SK-N-SH treated with all-trans-retinoic acid at 6 μM for 48 hours (cell line): ENCODE measurements at regions not wholly inside any gene's neighbourhood (a gene's known extent, or its start where the extent isn't known, plus 50 kb on each side); places are given as distances from the start of the nearest gene placed in this dataset.

ENCODE experiments used
- ATAC-seq: fragments of 200-7000 bp; cut with Tn5 transposase; 3 replicates; pipeline ENCODE4 v1.9.1; 2020; ENCODE audit warnings: mild to moderate bottlenecking, moderate library complexity
- ARNTL ChIP-seq: fragments of 450-650 bp; formaldehyde crosslinking; IDR thresholded peaks from 2 replicates; pipeline ENCODE4 v1.5.0; 2020; ENCODE audit warnings: low read depth, mild to moderate bottlenecking, moderate library complexity, borderline replicate concordance
- BACH2 ChIP-seq: fragments of 250-450 bp; sonication (Bioruptor Pico); IDR thresholded peaks from 2 replicates; pipeline ENCODE4 v1.9.0; 2021; ENCODE audit warnings: mild to moderate bottlenecking, borderline replicate concordance
- CREB5 ChIP-seq: fragments of 250-450 bp; sonication (Bioruptor Pico); IDR thresholded peaks from 2 replicates; pipeline ENCODE4 v1.5.1; 2020; ENCODE audit warnings: low read depth, mild to moderate bottlenecking, moderate library complexity
- CSDC2 ChIP-seq: fragments of 250-450 bp; sonication (Bioruptor Pico); IDR thresholded peaks from 2 replicates; pipeline ENCODE4 v1.5.0; 2020; ENCODE audit warnings: mild to moderate bottlenecking, moderate library complexity
- ESRRG ChIP-seq: fragments of 250-450 bp; sonication (Bioruptor Pico); IDR thresholded peaks from 2 replicates; pipeline ENCODE4 v1.6.1; 2021; ENCODE audit warnings: mild to moderate bottlenecking
- GLIS3 ChIP-seq: fragments of 250-450 bp; sonication (Bioruptor Pico); IDR thresholded peaks from 2 replicates; pipeline ENCODE4 v1.5.0; 2020; ENCODE audit warnings: mild to moderate bottlenecking, moderate library complexity
- ISL1 ChIP-seq: fragments of 250-450 bp; sonication (Bioruptor Pico); IDR thresholded peaks from 2 replicates; pipeline ENCODE4 v2.1.2; 2022; ENCODE audit warnings: mild to moderate bottlenecking, moderate library complexity
- OSR1 ChIP-seq: fragments of 250-450 bp; sonication (Bioruptor Pico); IDR thresholded peaks from 2 replicates; pipeline ENCODE4 v1.8.0; 2022; ENCODE audit warnings: moderate library complexity, mild to moderate bottlenecking, inconsistent platforms
- PATZ1 ChIP-seq: fragments of 250-450 bp; sonication (Bioruptor Pico); IDR thresholded peaks from 2 replicates; pipeline ENCODE4 v1.8.0; 2020; ENCODE audit warnings: mild to moderate bottlenecking, moderate library complexity, borderline replicate concordance
- POU6F1 ChIP-seq: fragments of 250-450 bp; sonication (Bioruptor Pico); IDR thresholded peaks from 2 replicates; pipeline ENCODE4 v1.8.0; 2021; ENCODE audit warnings: low read depth, mild to moderate bottlenecking, moderate library complexity, borderline replicate concordance
- PPARA ChIP-seq: fragments of 250-450 bp; sonication (Bioruptor Pico); IDR thresholded peaks from 2 replicates; pipeline ENCODE4 v1.5.0; 2020; ENCODE audit warnings: mild to moderate bottlenecking, borderline replicate concordance
- RARB ChIP-seq: fragments of 250-450 bp; sonication (Bioruptor Pico); IDR thresholded peaks from 2 replicates; pipeline ENCODE4 v1.8.0; 2021; ENCODE audit warnings: mild to moderate bottlenecking, moderate library complexity
- TCF4 ChIP-seq: fragments of 250-450 bp; sonication (Bioruptor Pico); IDR thresholded peaks from 2 replicates; pipeline ENCODE4 v1.8.0; 2021; ENCODE audit warnings: mild to moderate bottlenecking, moderate library complexity, borderline replicate concordance
- TOX ChIP-seq: fragments of 250-450 bp; sonication (Bioruptor Pico); IDR thresholded peaks from 2 replicates; pipeline ENCODE4 v1.8.0; 2021; ENCODE audit warnings: mild to moderate bottlenecking, moderate library complexity, borderline replicate concordance
- ZFP3 ChIP-seq: fragments of 250-450 bp; sonication (Bioruptor Pico); IDR thresholded peaks from 2 replicates; pipeline ENCODE4 v1.5.0; 2020; ENCODE audit warnings: mild to moderate bottlenecking, moderate library complexity
- ZFP30 ChIP-seq: fragments of 450-650 bp; formaldehyde crosslinking; IDR thresholded peaks from 2 replicates; pipeline ENCODE4 v1.5.0; 2022; ENCODE audit warnings: mild to moderate bottlenecking, moderate library complexity
- ZNF565 ChIP-seq: fragments of 450-650 bp; formaldehyde crosslinking; conservative IDR thresholded peaks from 2 replicates; pipeline ENCODE4 v1.5.0; 2020; ENCODE audit warnings: low read depth, mild to moderate bottlenecking, moderate library complexity
- ZNF70 ChIP-seq: fragments of 450-650 bp; formaldehyde crosslinking; IDR thresholded peaks from 2 replicates; pipeline ENCODE4 v1.5.0; 2020; ENCODE audit warnings: mild to moderate bottlenecking, moderate library complexity
- ZNF8 ChIP-seq: fragments of 450-650 bp; formaldehyde crosslinking; IDR thresholded peaks from 2 replicates; pipeline ENCODE4 v1.5.0; 2020; ENCODE audit warnings: mild to moderate bottlenecking, moderate library complexity
- TF ChIP-seq, protein P1 (sequence below): fragments of 250-450 bp; sonication (Bioruptor Pico); IDR thresholded peaks from 2 replicates; pipeline ENCODE4 v1.5.0; 2020; ENCODE audit warnings: mild to moderate bottlenecking, moderate library complexity
- TF ChIP-seq, protein P2 (sequence below): fragments of 250-450 bp; sonication (Bioruptor Pico); IDR thresholded peaks from 2 replicates; pipeline ENCODE4 v1.5.1; 2021; ENCODE audit warnings: mild to moderate bottlenecking, moderate library complexity

GRCh38 chr12:90305379-90305778 lies 596.7 kb upstream of the ATP2B1 start:
- no peak for ATAC-seq
- TF ChIP-seq POU6F1 (CRISPR knock-in tag) (no peak), TCF4 (CRISPR knock-in tag) (no peak), GLIS3 (CRISPR knock-in tag) (no peak)

- no peak for ATAC-seq
- TF ChIP-seq BACH2 (no peak), CREB5 (CRISPR knock-in tag) (no peak), RARB (no peak), ZFP3 (CRISPR knock-in tag) (no peak), ESRRG (CRISPR knock-in tag) (no peak)
These were observed 595.6 kb upstream of the ATP2B1 start for GRCh38 chr12:90304231-90304630.

DNA sequence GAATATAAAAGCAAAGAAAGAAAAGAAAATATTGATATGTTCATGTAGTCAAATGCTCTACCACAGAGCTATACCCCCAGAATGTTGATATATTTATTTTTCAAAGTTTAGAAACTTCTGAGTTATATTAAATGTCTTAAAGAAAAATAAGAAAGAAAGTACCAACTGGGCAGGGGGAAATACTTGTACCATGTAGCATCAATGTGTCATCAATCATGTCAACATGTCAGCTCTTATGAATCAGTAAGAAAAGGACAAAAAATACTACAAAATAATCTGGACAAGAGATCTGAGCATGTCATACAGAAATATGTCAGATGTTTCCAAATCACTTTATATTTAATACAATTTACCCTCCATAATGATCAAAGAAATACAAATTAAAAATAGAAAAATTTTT lies 595.1 kb upstream of the ATP2B1 start:
- TF ChIP-seq ZNF70 (CRISPR knock-in tag) (no peak), ZFP3 (CRISPR knock-in tag) (no peak), ISL1 (CRISPR knock-in tag) (no peak), TCF4 (CRISPR knock-in tag) (no peak), CREB5 (CRISPR knock-in tag) (no peak), GLIS3 (CRISPR knock-in tag) (no peak), CSDC2 (no peak), ESRRG (CRISPR knock-in tag) (no peak), PPARA (CRISPR knock-in tag) (no peak), OSR1 (CRISPR knock-in tag) (no peak), PATZ1 (CRISPR knock-in tag) (no peak), POU6F1 (CRISPR knock-in tag) (no peak), ZNF565 (CRISPR knock-in tag) (no peak), ZFP30 (CRISPR knock-in tag) (no peak), TOX (CRISPR knock-in tag) (no peak), ZNF8 (CRISPR knock-in tag) (no peak), ARNTL (no peak)
- TF ChIP-seq, protein P1, sequence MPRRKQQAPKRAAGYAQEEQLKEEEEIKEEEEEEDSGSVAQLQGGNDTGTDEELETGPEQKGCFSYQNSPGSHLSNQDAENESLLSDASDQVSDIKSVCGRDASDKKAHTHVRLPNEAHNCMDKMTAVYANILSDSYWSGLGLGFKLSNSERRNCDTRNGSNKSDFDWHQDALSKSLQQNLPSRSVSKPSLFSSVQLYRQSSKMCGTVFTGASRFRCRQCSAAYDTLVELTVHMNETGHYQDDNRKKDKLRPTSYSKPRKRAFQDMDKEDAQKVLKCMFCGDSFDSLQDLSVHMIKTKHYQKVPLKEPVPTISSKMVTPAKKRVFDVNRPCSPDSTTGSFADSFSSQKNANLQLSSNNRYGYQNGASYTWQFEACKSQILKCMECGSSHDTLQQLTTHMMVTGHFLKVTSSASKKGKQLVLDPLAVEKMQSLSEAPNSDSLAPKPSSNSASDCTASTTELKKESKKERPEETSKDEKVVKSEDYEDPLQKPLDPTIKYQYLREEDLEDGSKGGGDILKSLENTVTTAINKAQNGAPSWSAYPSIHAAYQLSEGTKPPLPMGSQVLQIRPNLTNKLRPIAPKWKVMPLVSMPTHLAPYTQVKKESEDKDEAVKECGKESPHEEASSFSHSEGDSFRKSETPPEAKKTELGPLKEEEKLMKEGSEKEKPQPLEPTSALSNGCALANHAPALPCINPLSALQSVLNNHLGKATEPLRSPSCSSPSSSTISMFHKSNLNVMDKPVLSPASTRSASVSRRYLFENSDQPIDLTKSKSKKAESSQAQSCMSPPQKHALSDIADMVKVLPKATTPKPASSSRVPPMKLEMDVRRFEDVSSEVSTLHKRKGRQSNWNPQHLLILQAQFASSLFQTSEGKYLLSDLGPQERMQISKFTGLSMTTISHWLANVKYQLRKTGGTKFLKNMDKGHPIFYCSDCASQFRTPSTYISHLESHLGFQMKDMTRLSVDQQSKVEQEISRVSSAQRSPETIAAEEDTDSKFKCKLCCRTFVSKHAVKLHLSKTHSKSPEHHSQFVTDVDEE (CRISPR knock-in tag): no peak
- TF ChIP-seq, protein P2, sequence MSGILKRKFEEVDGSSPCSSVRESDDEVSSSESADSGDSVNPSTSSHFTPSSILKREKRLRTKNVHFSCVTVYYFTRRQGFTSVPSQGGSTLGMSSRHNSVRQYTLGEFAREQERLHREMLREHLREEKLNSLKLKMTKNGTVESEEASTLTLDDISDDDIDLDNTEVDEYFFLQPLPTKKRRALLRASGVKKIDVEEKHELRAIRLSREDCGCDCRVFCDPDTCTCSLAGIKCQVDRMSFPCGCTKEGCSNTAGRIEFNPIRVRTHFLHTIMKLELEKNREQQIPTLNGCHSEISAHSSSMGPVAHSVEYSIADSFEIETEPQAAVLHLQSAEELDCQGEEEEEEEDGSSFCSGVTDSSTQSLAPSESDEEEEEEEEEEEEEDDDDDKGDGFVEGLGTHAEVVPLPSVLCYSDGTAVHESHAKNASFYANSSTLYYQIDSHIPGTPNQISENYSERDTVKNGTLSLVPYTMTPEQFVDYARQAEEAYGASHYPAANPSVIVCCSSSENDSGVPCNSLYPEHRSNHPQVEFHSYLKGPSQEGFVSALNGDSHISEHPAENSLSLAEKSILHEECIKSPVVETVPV (CRISPR knock-in tag): no peak
- ATAC-seq: no peak
